Dedifferentiated amniotic fluid mesenchymal stem cell (primary cell): ENCODE measurements at regions not wholly inside any gene's neighbourhood (a gene's known extent, or its start where the extent isn't known, plus 50 kb on each side); places are given as distances from the start of the nearest gene placed in this dataset.

ENCODE experiments used
- DNase-seq: peaks from one replicate; pipeline ENCODE4 v3.0.0-alpha.2; 2016; ENCODE audit errors: extremely low spot score

DNA sequence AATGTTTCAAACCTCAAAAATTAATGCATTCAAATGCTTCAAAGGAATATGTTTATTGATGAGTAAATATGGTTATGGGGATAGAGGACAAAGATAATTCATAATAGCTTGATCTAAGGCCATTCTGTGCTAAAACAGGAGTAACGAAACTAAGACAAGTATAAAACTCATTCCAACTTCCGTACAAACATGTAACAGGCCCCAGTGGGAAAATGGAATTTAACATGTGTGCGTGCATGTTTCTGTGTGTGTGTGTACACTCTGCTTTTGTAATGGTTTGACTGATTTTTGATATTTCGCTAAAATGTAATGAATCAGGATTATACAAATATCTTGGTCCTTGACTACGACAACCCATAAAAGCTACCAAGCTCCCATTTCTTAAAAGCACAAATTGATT is 91.0 kb downstream of the KLF12 start:
- DNase-seq = no peak

DNA sequence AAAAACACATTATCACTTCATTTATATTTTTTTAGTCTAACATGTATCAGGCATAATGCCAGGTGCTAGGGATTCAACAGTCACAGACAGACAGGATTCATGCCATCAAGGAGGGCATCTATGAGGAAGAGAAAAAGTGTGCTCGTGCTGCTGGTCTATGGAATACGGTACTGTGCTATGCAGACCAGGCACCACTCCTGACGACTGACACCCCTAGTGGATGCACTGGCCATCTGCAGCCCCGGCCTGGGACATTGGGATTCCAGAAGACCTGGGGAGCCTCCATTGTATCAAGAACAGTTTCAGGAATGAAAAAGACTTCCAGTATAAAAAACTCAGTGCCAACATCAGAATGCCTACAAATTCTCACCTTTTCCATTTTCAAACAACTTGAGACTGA is 94.0 kb downstream of the KLF12 start:
- DNase-seq = no peak

DNA sequence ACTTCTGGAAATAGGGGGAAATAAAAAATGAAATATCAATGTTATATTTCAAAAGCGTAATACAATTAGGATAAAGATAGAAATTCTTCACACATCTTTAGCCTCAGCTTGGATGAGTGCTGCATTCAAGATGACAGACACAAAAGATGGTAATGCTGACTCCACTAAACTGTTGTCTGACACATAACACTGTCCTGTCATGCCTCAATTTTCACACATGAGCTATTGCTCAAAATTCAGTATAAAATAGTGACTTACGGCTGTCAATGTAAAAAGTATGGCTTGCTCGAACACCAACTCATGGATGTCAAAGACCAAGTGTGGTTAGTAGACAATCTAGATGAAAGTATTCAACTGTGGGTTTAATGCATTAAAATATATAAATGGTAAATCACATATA is 94.5 kb downstream of the KLF12 start:
- no peak for DNase-seq

DNA sequence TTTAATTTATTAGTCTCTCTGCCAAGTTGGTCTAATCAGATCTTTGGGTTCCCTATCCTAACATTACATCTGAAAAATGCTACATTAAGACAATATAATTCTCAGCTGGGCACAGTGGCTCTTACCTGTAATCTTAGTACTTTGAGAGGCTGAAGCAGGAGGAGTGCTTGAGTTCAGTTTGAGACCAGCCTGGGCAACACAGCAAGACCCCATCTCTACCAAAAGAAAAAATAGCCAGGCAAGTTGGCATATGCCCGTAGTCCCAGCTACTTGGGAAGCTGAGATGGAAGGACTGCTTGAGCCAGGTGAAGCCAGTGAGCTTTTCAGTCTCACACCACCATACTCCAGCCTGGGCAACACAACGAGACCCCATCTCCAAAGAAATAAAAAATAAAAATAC is 95.0 kb downstream of the KLF12 start:
- DNase-seq = no peak

DNA sequence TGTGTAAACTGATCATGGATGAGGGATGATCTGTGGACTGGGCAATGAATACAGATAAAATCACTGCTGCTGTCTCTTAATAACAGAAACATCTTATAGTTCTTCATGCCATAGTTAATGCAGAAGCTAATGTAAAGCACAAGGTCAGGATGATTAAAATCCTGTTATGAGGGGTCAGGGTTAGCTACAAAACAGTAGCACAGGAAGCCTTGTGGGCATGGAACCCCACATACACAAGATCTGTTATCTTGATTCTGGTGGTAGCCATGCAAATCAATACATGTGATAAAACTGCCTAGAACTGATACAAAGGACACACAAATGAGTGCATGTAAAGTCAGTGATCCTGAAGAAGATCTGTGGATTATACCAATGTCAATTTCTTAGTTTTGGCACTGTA is 96.4 kb downstream of the KLF12 start:
- no peak for DNase-seq

DNA sequence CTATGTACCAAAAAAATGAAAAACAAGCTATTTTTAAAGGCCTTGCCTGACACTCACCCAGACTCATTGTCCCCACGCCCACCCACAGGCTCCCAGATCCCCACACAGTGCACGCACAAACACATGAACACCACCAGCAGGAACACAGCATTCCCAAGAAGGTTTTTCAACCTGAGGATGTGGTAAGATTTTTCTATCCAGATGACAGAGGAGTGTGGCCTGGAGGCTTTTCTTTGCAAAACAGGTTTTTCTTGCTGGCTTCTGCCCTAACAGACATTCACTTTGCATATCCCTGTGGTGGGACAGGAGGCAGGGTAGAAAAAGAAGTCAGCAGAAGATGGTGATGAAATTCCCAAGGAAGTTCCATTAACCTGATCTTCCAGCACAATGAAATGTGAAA is 97.8 kb downstream of the KLF12 start:
- DNase-seq = no peak

DNA sequence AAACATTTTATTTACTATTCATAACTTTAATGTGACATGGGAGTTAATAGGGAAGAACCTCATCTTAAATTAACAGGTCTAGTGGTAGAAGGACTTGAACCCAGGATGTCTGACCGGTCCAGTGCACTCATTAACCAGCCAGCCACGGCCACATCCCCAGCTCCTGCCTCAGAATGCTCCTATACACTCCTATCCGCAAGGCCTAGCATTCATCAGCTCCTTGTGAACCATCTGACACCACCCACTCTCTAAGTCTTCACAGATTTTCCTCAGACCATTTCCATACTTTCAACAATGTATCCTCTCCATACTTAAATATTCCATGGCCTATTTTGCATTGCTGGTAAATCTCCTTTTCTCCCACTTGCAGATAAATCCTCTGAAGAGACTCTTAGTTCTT is 98.3 kb downstream of the KLF12 start:
- DNase-seq = no peak

DNA sequence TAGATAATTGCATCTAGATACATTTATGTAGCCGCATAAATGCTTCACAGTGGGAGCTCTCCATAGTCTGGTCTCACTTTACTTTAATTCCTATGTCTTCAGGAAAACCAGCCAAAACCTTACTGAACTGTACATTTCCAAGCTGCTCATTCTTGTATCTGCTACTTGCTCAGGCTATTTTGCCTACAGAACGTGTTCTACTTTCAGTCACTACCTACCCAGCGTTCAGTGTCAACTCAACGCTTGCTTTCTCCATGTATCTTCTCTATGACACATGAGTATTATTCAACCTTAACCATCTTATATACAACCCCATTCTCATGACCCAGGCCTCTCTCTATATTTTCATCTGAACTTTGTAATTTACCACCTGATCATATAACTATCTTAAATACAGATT is 101.9 kb downstream of the KLF12 start:
- DNase-seq = no peak

DNA sequence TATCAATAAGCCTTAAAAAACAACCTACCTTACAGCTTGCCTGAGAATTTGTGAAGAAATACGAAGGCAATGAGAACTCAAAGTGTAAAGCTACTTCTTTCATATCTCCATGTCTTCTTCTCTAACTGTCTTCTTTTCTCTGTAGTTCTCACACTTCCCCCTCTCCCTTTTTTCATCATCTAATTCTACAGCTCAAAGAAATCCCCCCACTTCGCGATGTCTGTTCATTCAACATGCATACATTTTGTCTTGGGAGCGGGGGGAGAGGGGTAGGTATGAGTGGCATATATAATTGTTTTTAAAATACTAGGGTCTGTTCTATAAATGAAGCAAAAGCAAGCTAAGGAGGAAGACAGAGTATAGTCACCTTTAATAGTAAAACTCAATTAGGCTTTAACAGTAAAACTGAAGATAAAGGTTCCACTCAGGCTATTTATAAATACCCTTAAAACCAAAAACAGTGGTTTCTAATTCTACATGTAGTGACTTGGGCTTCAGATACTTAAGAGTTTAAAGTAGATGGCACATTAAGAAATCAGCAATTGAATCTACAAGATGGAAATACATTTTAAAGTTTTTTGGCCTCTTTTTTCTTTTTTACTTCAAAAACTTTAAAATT is 106.9 kb downstream of the KLF12 start:
- no peak for DNase-seq

DNA sequence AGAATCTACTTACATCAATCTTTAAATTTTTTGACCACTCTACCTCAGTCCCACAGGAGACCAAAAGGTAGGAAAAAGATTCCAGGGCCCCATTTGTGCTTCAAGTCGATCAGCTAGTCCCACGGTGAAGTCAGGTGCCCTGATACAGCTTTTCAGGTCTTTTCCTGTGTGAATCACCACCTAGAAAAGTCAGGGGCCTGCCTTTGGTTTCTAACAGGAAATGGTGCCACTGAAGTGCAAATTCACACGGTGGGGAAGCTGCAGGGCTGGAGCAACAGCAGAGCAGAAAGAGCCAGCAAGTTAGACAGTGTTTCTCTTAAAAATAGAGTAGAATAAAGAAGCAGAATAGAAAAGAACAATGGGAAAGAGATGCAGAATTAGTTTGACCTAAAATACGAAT is 107.5 kb downstream of the KLF12 start:
- DNase-seq = no peak

DNA sequence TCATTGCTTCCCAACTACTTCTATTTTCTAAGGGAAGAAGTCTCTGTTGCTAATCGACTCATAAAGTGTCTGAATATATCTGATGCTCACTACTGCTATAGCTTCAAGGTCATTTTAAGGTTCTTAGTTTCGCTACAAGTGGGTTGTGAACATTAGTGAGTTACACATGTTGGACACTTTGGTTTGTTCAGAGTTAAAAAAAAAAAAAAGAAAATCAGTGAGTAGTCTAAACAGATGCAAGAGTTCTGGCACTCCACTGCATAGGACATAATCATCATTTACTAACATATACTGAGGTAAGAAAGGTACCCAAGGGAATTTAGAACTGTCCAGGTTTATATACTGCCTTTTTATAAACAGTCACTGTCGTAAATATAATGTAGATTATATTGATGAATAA is 108.8 kb downstream of the KLF12 start:
- DNase-seq = no peak

DNA sequence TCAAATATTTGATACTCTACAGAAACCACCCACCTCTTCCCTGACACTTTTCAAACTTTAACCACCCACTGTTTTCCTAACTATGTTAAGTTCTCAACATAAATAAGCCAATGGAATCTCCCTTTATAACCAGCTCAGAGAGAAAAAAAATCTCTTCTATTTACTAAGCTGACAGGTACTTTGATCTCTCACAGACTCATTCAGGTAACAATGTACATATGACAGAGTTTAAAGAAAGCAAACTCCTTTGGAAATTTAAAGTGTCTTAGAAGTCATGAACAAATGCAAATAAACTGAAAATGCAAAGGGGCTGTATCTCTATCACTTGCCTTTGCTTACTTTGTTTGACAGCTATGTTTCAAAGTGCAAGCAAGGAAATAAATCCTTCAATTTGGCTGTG is 109.3 kb downstream of the KLF12 start:
- no peak for DNase-seq

DNA sequence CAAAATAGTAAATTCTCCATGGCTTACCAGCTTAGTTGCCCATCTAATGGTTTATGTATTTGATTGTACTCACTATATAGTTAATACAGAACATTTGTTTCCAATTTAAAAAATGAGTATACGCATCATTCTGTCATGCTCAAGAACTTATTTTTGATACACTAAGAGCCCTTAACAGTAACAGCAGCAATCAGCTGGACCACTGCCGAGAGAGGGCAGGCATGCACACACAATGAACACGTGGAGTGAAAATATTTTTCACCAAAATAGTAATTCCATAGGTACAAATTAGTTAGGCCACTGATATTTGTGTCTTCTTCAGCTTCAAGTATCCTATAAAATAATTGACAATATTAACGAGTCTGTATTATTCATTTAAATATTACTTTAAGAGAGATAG is 109.9 kb downstream of the KLF12 start:
- DNase-seq = no peak

DNA sequence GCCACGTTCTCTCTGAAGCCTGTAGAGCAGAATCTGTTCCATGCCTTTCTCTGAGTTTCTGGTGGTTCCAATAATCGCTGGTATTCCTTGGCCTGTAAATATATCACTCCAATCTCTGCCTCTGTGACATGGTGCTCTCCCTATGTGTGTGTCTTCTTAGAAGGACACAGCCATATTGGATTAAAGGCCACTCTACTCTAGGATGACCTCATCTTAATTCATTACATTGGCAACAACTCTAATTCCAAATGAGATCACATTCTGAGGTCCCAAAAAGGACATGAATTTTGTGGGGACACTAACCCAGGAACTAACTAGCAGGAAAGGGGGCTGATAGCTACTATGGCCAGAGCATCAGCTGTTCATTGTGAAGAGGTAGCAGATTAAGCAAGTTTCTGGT is 110.7 kb downstream of the KLF12 start:
- DNase-seq = no peak

DNA sequence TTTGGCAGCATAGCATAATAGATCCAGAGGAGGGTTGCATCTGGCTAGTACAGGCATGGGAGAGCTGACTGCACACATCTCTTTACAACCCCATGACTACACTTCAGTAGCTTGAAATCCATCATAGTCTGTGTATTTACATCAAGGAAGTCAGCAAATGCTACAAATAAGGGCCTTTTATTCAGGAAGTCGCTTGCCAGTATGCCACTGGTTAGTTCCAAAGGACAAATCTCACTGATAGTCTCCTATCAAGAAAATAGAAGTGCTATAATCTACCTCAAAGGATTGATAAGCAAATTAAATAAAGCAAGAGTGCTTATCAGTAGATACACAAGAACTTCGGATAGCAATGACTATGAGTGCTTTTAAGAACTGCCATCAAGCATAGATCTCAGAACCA is 112.7 kb downstream of the KLF12 start:
- DNase-seq = no peak

DNA sequence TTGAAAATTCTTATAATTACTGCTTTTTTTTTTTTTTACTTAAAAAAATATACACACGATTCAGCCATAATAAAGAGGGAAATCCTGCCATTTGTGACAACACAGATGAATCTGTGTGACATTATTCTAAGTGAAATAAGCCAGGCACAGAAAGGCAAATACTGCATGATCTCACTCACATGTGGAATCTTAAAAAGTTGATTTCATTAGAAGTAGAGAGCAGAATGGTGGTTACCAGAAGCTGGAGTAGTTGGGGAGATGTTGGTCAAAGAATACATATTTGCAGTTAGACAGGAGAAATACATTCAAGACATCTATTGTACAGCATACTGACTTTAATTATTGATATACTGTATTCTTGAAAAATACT is 116.2 kb downstream of the KLF12 start:
- no peak for DNase-seq

DNA sequence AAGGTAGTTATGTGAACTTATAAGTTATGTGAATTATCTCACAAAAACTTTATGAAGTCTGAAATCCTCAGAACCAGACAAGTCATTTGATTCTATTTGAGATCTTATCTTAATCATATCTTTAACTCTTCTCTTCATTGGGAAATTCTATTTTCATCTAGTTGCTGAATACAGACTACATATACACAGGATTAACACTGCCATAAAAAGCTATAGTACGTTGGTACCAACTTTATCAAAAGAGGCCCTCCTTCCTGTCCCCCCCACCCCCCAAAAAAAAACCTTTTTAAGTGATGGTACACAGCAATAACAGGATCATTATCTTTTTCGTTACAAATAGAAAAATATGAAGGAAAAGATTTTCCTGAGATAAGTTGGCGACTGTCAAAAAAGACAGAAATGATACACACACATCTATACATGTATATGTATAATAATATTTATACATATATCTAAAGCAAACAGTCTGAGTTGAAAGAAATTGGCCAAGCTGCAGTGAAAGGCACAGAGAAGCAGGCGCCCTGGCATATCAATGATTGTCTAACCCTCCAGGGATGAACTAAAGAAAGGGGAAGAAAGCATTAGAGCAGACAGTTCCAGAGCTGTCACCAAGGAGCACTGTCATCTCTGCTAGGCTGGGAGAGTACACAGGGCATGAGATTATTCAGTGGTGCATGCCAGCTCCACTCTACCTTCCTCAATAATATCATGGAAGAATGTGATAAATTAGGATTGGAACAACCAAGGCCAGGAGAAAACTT is 116.7 kb downstream of the KLF12 start:
- DNase-seq = no peak

DNA sequence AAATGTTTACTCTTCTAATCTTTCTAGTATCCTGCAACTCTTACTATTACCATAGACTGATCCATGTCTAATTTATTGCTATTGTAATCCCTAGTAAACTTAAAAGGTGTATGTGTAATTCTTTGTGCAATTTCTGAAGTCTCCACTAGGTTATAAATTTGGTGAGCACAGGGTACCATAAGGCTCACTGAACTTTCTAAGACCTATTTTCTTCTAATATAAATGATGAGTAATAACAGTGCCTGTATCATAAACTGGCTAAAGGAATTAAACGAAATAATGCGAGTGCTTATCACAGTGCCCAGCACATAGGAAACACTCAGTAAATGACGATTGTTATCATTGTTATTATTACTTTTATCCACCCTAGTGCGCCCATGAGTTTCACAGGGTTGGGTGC is 119.1 kb downstream of the KLF12 start:
- no peak for DNase-seq

DNA sequence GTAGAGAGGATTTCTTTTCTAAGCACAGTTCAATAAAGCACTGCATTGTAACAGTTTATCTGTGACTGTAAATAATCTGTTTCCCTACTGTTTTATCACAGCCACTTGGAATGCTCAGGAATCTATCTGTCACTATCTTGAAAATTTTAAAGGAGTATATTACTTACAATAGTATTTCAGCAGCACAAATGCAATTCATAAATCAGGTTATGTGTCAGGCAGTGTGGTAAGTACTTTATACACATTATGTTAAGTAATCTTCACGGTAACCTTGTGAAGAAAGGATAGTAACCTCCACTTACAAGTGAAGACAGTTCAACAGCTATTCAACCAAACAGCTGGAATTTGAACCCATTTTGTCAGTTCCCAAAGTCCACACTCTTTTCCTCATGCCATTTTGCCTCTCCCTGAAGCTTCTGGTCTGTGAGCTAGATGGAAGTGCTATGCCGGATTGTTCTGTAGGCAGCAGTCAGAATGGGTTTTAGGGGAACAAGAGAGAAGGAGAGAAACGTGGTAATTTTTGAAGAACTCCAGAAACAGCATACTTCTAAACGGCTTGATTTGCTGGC is 125.0 kb downstream of the KLF12 start:
- no peak for DNase-seq

DNA sequence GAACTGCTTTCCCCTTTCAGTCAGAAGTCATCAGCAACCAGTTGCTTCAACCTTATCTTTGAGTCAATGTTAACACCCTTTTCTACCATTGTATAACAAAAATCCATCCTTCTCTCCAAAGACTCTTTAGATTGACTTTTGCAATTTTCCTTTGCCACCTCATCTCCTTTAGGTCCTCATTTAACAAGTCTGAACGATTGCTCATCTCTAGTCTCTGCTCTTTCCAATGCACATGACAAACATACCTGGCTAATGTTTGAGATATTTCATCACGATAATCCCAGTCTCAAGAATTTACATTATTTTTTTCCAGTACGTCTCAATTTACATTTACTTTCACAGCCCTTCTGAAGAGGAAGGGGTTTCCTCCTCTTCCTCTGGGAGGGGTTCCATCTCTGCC is 127.5 kb downstream of the KLF12 start:
- DNase-seq = no peak

DNA sequence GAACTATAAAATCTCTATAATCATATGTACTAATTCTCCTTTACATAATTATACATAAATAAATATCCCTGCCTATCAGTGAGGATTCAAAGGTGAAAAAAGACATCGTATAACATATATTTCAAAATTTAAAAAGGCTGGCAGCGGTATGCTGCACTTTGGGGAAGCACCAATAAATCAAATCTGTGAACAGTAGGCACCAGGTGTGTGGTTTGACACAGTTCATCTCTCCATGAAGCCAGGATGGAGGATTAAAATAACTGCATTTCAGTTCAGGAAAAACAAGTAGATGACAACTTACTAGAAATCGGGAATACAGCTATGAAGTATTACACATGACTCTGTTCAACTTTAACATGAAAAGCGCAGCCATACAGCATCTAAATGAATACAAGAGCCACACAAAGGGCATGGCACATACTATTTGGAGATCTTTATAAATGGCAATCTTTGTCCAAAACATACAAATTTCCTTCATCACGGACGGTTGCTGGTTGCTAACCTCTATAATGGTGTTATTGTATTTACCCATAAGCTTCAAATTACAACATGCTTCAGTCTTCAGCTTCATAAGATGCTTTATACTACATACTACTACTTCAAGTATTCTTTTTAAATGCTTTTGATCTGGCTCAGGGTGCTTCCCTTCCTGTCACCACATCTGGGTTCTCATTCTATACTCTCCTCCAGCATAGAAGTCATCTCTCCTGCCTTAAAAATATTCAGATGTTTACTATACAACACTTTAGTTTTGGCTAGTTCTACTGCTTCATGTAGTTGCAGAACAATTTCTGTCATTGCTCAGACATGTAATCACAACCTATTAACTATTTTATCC is 128.7 kb downstream of the KLF12 start:
- no peak for DNase-seq

DNA sequence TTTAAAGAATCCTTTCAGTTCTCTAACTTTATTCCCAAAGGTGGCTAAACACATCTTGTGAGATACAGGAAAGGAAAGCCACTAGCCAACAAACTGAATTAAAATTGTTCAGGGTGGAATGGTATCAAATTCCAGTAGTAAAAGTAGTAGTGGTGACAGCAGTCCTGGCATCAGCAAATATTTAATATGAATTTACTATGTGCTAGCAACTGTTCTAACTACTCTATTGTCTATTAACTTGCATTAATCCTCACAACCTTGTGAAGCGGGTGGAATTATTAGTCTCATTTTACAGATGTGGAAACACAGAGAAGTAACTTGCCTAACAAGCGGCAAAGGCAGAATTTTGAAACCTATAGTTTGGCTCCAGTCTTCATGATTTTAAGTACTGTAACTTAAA is 130.1 kb downstream of the KLF12 start:
- no peak for DNase-seq

DNA sequence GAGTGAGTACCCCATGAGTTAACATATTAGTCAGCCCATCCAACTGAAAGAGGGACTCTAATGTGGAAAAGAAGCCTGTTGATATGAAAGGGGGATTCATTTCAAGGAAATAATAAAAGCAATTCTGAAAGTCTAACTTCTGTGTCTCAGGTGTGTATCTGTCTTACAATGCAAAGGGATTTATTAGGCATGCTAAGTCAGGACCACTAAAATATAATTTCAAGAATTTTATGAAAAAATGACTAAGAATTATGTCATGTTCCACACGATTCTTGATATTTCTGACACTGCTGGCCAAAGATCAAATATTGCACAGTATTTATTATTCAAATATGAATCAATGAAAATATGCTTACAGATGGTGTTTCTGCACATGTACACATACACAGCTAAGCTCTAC is 130.8 kb downstream of the KLF12 start:
- no peak for DNase-seq
